ENCODE measurements at regions not wholly inside any gene's neighbourhood (a gene's known extent, or its start where the extent isn't known, plus 50 kb on each side); places are given as distances from the start of the nearest gene placed in this dataset.

DNA sequence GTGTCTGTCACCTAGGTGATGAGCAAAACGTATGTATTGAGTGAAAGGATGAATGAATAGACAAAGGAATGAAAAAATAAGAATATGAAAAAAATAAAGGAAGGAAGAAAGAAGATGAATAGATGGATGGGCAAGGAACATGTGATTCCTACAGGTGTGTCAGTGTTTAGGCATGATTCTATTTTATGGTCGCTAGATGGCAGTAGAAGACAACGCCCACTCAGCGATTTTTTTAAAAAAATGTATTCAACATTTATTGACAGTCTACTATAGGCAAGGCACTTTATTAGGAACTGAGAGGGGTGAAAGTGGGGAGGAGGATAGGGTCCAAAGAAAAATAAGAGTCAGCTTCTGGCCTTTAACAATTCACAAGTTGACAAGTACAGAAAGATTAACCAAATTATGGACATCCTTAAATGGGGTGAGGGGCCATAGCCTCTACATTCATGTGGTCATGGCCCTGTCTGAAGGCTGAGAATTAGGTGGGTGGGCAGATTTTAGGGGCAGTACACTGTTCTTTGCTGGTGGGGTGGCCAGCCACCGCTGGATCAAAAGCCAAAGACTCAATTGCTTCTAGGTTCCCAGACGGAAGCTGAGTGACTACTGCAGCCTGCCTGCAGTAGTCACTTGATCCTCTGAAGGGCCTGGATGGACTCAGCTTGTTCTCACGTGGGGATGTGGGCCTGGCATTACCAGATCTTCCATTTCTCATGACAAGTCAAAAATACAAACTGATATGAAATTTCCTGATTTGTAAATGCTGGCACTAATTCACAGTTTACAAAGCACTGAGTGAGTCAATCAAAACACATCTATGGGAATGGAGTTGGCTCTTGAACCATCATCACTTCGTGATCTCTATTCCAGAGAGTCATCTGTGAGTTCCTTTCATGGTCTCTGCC, 83.9 kb downstream of the FASLG start:
- no peak for FAIRE-seq
- TF ChIP-seq POLR2A (IDR thresholded peaks at IDR 0.05; ENCODE audit: low read depth, low read length), result no peak
- DNase-seq (ENCODE audit: insufficient read length, low spot score), result no peak

- FAIRE-seq (peak; percentile 48), DNase-seq (ENCODE audit: insufficient read length, low spot score) (no peak)
- no peak for TF ChIP-seq POLR2A (IDR thresholded peaks at IDR 0.05; ENCODE audit: low read depth, low read length)
Measured at GRCh38 chr1:172745014-172745413, 86.1 kb downstream of the FASLG start.

DNA sequence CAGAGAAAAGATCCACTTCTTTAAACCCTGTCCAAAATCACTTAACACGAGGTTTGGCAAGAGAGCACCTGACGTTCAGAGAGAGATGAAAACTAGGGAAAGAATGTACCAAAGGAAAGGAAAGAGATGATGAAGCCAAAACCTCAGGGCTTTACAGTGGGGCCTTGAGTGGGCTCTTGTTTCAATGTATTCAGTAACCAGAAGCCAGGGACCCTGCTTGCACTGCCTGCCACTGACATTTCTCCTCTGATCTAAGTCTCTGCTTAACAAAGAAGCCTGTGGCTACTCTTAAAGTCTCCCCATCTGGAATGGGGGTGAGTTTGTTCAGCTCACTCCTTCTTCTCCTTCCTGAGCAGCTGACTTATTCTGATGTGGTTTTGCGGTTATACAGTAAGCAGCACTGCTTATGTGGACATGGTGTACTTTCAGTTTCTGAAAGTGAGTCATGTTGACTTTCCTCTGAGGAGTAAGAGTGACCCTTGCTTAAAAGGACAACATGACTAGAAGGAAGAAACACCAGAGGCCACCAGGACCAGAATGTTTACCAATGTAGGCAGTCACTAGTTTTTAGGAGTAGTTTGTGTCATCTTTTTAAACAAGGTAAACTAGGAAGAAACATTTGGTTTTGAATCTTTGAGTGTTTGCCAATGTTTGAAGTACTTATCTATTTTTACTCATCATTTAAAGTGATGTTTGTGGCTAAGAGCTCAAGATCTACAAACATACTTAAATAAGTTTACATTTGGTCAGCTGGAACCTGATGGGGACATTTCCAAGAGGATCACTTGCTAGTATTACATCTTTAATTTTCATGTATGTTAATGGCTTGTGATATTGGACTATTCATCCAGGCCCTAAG, 87.4 kb downstream of the FASLG start:
- DNase-seq (ENCODE audit: insufficient read length, low spot score), result peak; percentile 55
- TF ChIP-seq POLR2A (IDR thresholded peaks at IDR 0.05; ENCODE audit: low read depth, low read length), result no peak
- peak; percentile 93 for FAIRE-seq

DNA sequence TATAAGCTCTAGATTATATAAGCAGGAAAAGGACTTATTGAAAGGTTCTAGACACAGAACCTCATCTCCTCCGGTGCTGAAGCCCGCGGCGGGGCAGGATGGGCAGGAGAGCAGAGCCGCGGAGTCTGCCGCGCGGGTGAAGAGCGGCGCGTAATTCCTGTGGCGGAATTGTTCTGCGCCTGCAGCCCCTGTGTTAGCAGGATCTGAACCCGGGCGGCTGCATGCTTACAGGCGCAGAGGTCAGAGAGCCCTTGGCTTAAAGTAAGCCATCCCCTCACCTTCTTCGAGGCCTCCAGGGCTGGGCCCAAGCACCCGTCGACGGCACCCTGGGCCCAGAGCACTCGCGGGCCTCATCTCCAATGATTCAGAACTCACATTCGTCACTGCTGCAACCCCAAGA, 89.3 kb downstream of the FASLG start:
- FAIRE-seq, result no peak
- DNase-seq (ENCODE audit: insufficient read length, low spot score), result no peak
- no peak for TF ChIP-seq POLR2A (IDR thresholded peaks at IDR 0.05; ENCODE audit: low read depth, low read length)

GRCh38 chr1:172751683-172752082, 92.8 kb downstream of the FASLG start:
- DNase-seq (ENCODE audit: insufficient read length, low spot score) (no peak), FAIRE-seq (no peak)
- TF ChIP-seq POLR2A (IDR thresholded peaks at IDR 0.05; ENCODE audit: low read depth, low read length), result no peak

DNA sequence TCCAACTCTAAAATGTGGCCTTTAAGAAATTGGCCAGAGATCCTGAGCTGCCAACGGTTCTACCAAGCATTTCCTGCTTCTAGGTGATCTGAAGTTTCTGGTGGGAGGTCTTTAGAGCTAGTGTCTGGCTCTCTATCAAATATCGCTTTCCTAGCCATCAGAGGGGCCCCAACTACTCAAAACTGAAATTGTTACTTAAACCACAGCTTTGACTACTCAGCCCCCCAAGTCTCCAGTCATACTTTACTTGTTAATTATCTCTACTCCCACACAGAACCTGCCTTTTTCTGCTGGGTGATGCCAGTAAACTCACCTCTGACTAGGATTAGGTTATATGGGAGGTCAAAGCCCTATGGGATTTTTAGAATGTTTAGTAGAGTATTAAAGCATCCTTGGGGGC, 95.1 kb downstream of the FASLG start:
- FAIRE-seq (no peak), DNase-seq (ENCODE audit: insufficient read length, low spot score) (no peak)

DNA sequence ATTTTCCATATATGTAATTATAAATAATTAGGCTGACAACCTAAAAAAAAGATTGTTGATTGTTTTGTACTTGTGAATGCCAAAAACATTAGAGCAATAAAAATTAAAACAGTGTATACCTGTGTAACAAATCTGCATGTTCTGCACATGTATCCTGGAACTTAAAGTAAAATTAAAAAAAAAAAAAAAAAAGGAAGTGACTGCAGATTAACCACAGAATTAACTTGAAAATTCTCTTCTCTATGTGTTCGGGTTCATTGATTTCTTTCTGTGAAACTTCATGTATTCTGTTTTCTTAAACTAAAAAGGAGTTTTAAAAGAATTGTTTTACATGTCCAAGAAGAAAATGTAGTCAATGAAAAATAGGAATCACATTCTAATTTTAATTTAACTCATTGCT, 95.7 kb downstream of the FASLG start:
- DNase-seq (ENCODE audit: insufficient read length, low spot score), result no peak
- TF ChIP-seq POLR2A (IDR thresholded peaks at IDR 0.05; ENCODE audit: low read depth, low read length), result no peak
- FAIRE-seq, result no peak

More for the DNA sequence above, 95.1 kb downstream of the FASLG start:
- TF ChIP-seq POLR2A (IDR thresholded peaks at IDR 0.05; ENCODE audit: low read depth, low read length), result no peak

GRCh38 chr1:172755099-172755498, 96.2 kb downstream of the FASLG start:
- FAIRE-seq (no peak), DNase-seq (ENCODE audit: insufficient read length, low spot score) (no peak)
- no peak for TF ChIP-seq POLR2A (IDR thresholded peaks at IDR 0.05; ENCODE audit: low read depth, low read length)

DNA sequence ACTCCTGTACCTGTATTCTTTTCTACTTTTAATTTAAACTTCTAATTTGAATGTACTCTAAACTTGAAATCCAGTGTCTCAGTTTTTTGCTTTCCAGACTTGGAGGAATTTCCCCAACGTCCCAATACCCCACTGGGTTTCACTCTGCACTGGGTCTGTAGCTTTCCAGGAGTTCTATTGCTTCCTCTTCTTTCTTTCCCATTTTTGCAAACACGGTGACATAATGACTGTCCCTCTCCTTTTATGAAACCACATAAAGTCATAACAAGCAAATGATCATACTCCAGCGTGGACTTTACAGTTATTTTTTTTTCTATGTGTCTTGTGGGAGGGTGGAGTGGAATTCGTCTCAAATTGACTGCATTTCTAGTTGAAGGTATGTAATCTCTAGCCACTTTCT, 97.1 kb downstream of the FASLG start:
- TF ChIP-seq POLR2A (IDR thresholded peaks at IDR 0.05; ENCODE audit: low read depth, low read length), result no peak
- no peak for DNase-seq (ENCODE audit: insufficient read length, low spot score)
- FAIRE-seq, result no peak

- no peak for DNase-seq (ENCODE audit: insufficient read length, low spot score)
- FAIRE-seq, result no peak
- no peak for TF ChIP-seq POLR2A (IDR thresholded peaks at IDR 0.05; ENCODE audit: low read depth, low read length)
Measured at GRCh38 chr1:172758259-172758658, 99.4 kb downstream of the FASLG start.

DNA sequence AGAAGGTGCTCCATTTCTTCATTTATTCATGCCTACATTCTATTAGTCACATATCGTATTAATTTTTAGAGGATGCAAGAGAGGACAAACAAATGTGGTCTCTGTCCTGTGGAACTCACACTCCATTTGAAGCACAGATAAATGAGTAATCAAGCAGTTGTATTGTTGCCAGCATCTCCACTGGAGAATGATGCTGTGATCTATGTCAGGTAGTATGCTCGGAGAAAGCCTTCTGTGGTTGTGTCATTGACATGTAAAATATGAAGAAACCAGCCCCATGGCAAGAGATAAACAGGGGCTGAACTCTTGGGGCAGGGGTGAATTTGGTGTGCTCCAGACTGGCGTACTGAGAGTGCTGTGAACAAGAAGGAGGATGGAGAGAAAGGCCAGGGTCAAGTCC, 101.2 kb downstream of the FASLG start:
- no peak for FAIRE-seq

DNA sequence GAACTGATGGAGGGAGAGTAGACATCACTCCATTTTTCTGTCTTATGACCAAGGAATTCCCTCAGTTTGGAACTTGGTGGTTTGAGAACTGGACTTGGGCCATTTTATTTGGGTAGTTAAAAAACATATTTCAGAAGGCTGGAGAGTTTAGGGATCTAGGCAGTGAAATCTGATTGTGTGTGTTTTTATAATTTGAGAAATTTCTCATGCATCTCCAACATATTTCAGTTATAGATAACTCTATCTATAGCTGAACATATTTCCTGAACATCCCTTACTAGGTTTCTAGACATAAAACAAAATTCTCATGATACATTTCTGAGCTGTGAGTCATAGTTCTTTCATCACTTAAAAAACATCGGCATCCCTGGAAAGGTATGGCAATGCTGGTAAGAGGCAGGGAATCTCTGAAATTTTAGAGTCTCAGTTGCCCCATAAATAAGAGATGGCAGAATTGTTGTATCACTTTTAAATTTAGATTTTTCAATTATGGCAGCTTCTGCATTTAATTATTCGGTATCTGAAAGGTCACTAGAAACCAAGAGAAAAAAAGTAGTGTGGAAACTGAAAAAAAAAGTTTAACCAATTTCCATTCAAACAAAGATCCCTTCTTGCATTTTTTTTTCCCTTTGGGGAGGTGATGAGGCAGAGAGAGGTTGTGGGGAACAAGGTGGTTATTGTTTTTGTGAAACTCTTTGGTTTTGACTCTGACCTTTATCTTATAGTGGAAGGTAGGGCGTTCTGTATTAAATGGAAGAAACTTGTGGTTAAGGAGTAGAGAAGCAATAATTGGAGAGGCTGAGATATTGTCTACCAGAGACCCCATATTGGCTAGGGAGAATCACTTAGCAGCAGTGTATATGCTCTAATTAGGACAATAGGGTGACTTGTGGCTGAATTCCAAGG, 102.9 kb downstream of the FASLG start:
- no peak for TF ChIP-seq POLR2A (IDR thresholded peaks at IDR 0.05; ENCODE audit: low read depth, low read length)

More for the DNA sequence above, 101.2 kb downstream of the FASLG start:
- DNase-seq (ENCODE audit: insufficient read length, low spot score), result no peak
- TF ChIP-seq POLR2A (IDR thresholded peaks at IDR 0.05; ENCODE audit: low read depth, low read length), result no peak

DNA sequence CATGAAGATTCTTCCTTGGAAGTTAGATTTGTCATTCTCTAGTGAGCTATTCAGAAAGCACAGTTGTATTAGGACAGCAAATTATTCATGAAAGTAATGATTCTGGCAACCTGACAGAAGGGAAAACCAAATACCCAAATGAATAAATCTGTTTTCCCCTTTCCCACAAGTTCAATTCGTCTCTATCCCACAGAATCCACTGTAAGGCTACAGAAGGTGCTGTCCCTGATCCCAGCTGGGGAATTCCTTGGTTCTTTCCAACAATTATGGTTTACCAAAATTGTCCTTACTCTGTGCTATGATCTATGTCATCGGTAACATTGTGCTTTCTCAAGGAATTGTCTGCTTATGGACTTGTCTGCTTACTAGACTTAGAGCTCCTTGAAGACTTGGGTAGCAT, 104.2 kb downstream of the FASLG start:
- no peak for TF ChIP-seq POLR2A (IDR thresholded peaks at IDR 0.05; ENCODE audit: low read depth, low read length)
- DNase-seq (ENCODE audit: insufficient read length, low spot score) (no peak), FAIRE-seq (no peak)

More for the DNA sequence above, 102.9 kb downstream of the FASLG start:
- DNase-seq (ENCODE audit: insufficient read length, low spot score) (peak; percentile 14), FAIRE-seq (no peak)
